OCI-LY3 (cell line): ENCODE measurements at regions not wholly inside any gene's neighbourhood (a gene's known extent, or its start where the extent isn't known, plus 50 kb on each side); places are given as distances from the start of the nearest gene placed in this dataset.

ENCODE experiments used
- EZH2phosphoT487 ChIP-seq: fragments of 200-600 bp; shearing (Covaris generic); IDR thresholded peaks from 2 replicates; pipeline ENCODE4 v1.6.1; 2018; ENCODE audit warnings: antibody characterized with exemption, mixed run types, low read depth
- TF ChIP-seq, protein P1 (sequence below): fragments of 200-600, 300-600 bp; sonication (generic); IDR thresholded peaks from 2 replicates; pipeline ENCODE4 v1.5.1; 2014; ENCODE audit warnings: antibody characterized with exemption, low read length, low read depth

DNA sequence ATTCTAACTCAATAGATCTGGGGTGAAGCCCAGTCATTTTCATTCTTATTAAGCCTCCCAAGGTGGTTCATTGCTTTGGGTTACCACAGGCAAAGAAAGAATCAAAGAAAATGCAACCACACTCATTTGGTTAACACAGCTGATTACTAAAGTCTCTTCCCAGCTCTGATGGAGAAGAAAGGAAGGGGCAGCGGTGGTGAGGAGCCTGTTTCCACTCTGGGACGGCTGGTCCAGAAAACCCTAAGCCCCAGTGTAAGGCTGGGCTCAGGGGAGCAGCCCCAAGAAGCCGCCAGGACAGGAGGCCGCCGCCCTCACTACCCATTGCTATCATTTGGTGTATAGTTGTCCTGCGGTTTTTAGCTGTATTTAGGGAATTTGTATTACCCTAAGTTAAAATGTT lies 226.9 kb downstream of the CD83 start:
- TF ChIP-seq, protein P1, sequence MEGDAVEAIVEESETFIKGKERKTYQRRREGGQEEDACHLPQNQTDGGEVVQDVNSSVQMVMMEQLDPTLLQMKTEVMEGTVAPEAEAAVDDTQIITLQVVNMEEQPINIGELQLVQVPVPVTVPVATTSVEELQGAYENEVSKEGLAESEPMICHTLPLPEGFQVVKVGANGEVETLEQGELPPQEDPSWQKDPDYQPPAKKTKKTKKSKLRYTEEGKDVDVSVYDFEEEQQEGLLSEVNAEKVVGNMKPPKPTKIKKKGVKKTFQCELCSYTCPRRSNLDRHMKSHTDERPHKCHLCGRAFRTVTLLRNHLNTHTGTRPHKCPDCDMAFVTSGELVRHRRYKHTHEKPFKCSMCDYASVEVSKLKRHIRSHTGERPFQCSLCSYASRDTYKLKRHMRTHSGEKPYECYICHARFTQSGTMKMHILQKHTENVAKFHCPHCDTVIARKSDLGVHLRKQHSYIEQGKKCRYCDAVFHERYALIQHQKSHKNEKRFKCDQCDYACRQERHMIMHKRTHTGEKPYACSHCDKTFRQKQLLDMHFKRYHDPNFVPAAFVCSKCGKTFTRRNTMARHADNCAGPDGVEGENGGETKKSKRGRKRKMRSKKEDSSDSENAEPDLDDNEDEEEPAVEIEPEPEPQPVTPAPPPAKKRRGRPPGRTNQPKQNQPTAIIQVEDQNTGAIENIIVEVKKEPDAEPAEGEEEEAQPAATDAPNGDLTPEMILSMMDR: no peak
- no peak for TF ChIP-seq EZH2phosphoT487
